DND-41 (cell line): ENCODE measurements at regions not wholly inside any gene's neighbourhood (a gene's known extent, or its start where the extent isn't known, plus 50 kb on each side); places are given as distances from the start of the nearest gene placed in this dataset.

Source experiments
- EZH2 ChIP-seq: IDR thresholded peaks from 3 replicates; pipeline ENCODE4 v1.6.1; 2012; ENCODE audit warnings: borderline replicate concordance, low read depth, mild to moderate bottlenecking, moderate library complexity, low read length, inconsistent platforms; ENCODE audit not compliant: severe bottlenecking
- TF ChIP-seq, protein P1 (sequence below): IDR thresholded peaks from 2 replicates; pipeline ENCODE4 v1.5.1; 2012; ENCODE audit warnings: borderline replicate concordance, low read length, moderate library complexity, mild to moderate bottlenecking; ENCODE audit not compliant: poor library complexity, severe bottlenecking; ENCODE audit errors: extremely low read depth

DNA sequence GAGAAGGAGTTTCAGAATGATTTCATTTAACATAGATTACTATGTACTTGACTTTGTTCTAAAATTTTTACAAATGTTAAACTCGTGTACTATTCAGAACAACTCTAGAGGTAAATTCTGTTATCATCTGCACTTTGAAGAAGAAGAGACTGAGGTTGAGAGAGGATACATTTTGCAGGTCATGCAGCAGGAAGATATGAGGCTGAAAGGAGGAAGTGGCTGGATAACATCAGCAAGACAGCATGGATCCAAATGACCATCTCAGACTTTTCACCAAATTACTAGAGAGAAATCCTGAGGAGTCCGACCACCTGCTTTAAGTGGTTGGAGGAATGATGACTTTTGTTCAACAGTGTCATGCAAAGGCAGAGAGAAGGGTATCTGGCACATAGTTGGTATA, 84.9 kb downstream of the ASCL4 start:
- TF ChIP-seq, protein P1, sequence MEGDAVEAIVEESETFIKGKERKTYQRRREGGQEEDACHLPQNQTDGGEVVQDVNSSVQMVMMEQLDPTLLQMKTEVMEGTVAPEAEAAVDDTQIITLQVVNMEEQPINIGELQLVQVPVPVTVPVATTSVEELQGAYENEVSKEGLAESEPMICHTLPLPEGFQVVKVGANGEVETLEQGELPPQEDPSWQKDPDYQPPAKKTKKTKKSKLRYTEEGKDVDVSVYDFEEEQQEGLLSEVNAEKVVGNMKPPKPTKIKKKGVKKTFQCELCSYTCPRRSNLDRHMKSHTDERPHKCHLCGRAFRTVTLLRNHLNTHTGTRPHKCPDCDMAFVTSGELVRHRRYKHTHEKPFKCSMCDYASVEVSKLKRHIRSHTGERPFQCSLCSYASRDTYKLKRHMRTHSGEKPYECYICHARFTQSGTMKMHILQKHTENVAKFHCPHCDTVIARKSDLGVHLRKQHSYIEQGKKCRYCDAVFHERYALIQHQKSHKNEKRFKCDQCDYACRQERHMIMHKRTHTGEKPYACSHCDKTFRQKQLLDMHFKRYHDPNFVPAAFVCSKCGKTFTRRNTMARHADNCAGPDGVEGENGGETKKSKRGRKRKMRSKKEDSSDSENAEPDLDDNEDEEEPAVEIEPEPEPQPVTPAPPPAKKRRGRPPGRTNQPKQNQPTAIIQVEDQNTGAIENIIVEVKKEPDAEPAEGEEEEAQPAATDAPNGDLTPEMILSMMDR: no peak
- no peak for TF ChIP-seq EZH2
